Naive thymus-derived CD8-positive, alpha-beta T cell (primary cell): ENCODE measurements at regions not wholly inside any gene's neighbourhood (a gene's known extent, or its start where the extent isn't known, plus 50 kb on each side); places are given as distances from the start of the nearest gene placed in this dataset.
"Not testable (repeated sequence)": the region's sequence is repeated elsewhere in the genome, so short reads cannot be mapped to it uniquely, and the experiment has no call there.

Experiments
- ATAC-seq, 2 donors: fragments of 150-1000 bp; cut with Tn5 transposase in 1 of 2; sonication (Bioruptor Pico), chemical (Tn5 transposase) in 1 of 2; 1 replicate in 1 of 2; 2 replicates in 1 of 2; pipeline ENCODE4 v1.10.0; 2021; ENCODE audit warnings: mild to moderate bottlenecking in 2 of 2, moderate library complexity in 2 of 2
- POLR2A ChIA-PET: fragments of 350-600 bp; sonication (Branson Sonifier 250); formaldehyde crosslinking; loops from one replicate; lab custom pipeline; 2021; ENCODE audit warnings: antibody characterized with exemption; lab: Charles Lee
- DNase-seq, 10 donors: peaks; one replicate each; pipeline versions ENCODE4 v3.0.0 to v3.0.0-alpha.2; 2020 to 2022
- H3K27ac Mint-ChIP-seq, 10 donors: one replicate each; pipeline ENCODE4 v1.8.0; 2020 to 2022; ENCODE audit warnings: mild to moderate bottlenecking in 10 of 10, mixed read lengths in 10 of 10, moderate library complexity in 4 of 10, inconsistent platforms in 1 of 10
- H3K27me3 Mint-ChIP-seq, 5 donors: one replicate each; pipeline ENCODE4 v1.8.0; 2021 to 2022; ENCODE audit warnings: mixed read lengths in 5 of 5
- H3K36me3 Mint-ChIP-seq, 3 donors: one replicate each; pipeline ENCODE4 v1.8.0; 2020 to 2022; ENCODE audit warnings: mixed read lengths in 3 of 3, mild to moderate bottlenecking in 2 of 3, inconsistent platforms in 1 of 3
- H3K4me1 Mint-ChIP-seq, 4 donors: one replicate each; pipeline ENCODE4 v1.8.0; 2021 to 2022; ENCODE audit warnings: mixed read lengths in 4 of 4
- H3K4me3 Mint-ChIP-seq, 10 donors: one replicate each; pipeline ENCODE4 v1.8.0; 2020 to 2022; ENCODE audit warnings: mild to moderate bottlenecking in 10 of 10, mixed read lengths in 10 of 10, moderate library complexity in 6 of 10, inconsistent platforms in 1 of 10
- H3K9me3 Mint-ChIP-seq, 9 donors: one replicate each; pipeline ENCODE4 v1.8.0; 2020 to 2022; ENCODE audit warnings: mixed read lengths in 9 of 9, mild to moderate bottlenecking in 3 of 9, inconsistent platforms in 1 of 9, moderate library complexity in 1 of 9

GRCh38 chr6:142998739-142999138 lies 53.8 kb upstream of the HIVEP2 start:
- H3K27ac Mint-ChIP-seq, H3K27me3 Mint-ChIP-seq, H3K4me1 Mint-ChIP-seq, ATAC-seq, DNase-seq, POLR2A ChIA-PET, H3K4me3 Mint-ChIP-seq: not testable (repeated sequence)
- H3K9me3 Mint-ChIP-seq: peaks cover 0 to 40% (median 13%) of the 10 kb centered on the region in 9 donors
- H3K36me3 Mint-ChIP-seq: peaks cover 0 to 14% (median 11%) of the 10 kb centered on the region in 3 donors

- H3K36me3 Mint-ChIP-seq: peaks cover 0 to 14% (median 11%) of the 10 kb centered on the region in 3 donors
- ATAC-seq (no peak), DNase-seq (no peak)
- H3K4me1 Mint-ChIP-seq: no peaks in the 10 kb centered on the region
- POLR2A ChIA-PET: no interaction called here
- H3K9me3 Mint-ChIP-seq: peaks cover 0 to 32% (median 13%) of the 10 kb centered on the region in 9 donors
- no peak overlapping the region for H3K27ac Mint-ChIP-seq
- H3K4me3 Mint-ChIP-seq: no peak overlapping the region
- H3K27me3 Mint-ChIP-seq: no peaks in the 10 kb centered on the region
These were observed 55.8 kb upstream of the HIVEP2 start for GRCh38 chr6:143000811-143001210.

DNA sequence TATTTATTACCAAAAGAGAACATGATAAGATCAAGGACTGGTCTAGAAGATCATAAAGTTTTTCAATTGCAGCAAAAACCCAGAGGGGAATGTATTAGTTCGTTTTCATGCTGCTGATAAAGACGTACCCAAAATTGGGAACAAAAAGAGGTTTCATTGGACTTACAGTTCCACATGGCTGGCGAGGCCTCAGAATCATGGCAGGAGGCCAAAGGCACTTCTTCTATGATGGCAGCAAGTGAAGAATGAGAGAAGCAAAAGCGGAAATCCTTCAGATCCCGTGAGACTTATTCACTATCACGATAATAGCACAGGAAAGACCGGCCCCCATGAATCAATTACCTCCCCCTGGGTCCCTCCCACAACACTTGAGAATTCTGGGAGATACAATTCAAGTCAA lies 57.7 kb upstream of the HIVEP2 start:
- Mint-ChIP-seq H3K27ac (no peak overlapping the region), H3K27me3 (no peaks in the 10 kb centered on the region), H3K4me1 (no peaks in the 10 kb centered on the region), H3K9me3 (peaks cover 0 to 19% (median 7%) of the 10 kb centered on the region in 9 donors), H3K4me3 (no peak overlapping the region), H3K36me3 (peaks cover 0 to 9% (median 7%) of the 10 kb centered on the region in 3 donors)
- ATAC-seq (no peak), DNase-seq (no peak)
- POLR2A ChIA-PET: no interaction called here

DNA sequence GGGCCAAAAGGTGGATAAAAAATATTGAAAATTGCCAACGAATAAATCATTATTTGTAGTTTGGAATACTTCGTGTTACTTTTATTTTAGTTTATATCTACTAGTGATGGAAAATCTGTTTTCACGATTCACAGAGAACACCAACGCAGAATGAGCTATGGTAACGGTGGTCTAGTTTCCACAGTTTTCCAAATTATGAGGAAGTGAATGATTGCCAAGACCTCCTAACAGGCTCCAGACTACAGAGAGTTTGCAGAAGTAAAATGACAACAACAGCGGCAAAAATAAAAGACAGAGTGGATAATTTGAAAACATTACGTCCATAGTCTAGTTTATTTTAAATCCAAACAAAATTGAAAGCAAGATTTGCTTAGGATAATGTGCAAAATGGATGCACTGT lies 57.0 kb upstream of the AIG1 start:
- POLR2A ChIA-PET: no interaction called here
- ATAC-seq: no peak

DNA sequence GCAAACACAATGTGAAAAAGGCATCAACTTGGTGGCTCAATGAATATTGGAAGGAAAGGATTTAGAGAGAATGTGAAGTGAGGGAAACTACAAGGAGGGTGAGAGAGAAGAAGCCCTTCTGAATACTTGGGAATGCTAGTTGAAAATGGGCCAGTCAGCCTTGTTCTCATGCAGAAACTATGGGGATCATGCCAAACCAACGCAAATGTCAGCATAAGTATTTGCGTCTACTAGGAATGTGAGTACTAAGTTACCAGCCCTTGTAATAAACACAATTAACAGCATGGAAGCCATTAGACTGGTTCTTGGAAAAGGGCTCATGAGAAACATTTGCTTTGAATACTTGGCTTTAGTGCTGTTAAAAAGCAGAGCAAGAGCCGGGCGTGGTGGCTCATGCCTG lies 54.9 kb upstream of the AIG1 start:
- H3K4me1 Mint-ChIP-seq: no peaks in the 10 kb centered on the region
- no peak for DNase-seq
- H3K27me3 Mint-ChIP-seq: no peaks in the 10 kb centered on the region
- H3K36me3 Mint-ChIP-seq: no peaks in the 10 kb centered on the region
- ATAC-seq: no peak
- no peak overlapping the region for H3K27ac Mint-ChIP-seq
- H3K9me3 Mint-ChIP-seq: peaks cover 0 to 2% (median 0%) of the 10 kb centered on the region in 9 donors
- POLR2A ChIA-PET: interaction anchor here (0.9 kb wide), 1 partner anchor 19 kb away, joined by 5 read pairs; no protein-coding TSS in a partner anchor
- H3K4me3 Mint-ChIP-seq: no peak overlapping the region

More for the DNA sequence above, 57.0 kb upstream of the AIG1 start:
- Mint-ChIP-seq H3K4me1 (no peaks in the 10 kb centered on the region), H3K36me3 (peaks cover 0 to 8% (median 7%) of the 10 kb centered on the region in 3 donors), H3K27me3 (no peaks in the 10 kb centered on the region), H3K4me3 (no peak overlapping the region), H3K27ac (no peak overlapping the region), H3K9me3 (peaks cover 0 to 11% (median 7%) of the 10 kb centered on the region in 9 donors)
- no peak for DNase-seq

DNA sequence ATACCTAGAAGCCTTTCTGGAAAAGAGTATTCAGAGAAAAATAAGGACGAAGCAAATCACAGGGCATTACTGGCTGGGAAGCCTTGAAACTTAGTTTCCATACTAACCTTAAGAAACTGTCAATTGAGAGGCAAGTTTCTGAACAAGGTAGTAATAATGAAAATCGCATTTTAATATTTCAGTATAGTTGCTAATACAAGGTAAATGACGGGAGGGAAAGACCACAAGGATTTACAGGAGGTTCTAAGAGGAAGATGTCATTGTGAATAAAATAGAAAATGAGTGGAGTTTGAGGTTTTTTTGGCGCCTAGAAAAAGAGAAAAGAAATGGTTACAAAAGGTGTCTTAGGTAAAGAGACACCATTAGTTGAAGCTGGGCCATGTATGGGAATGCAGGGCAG lies 53.9 kb upstream of the AIG1 start:
- ATAC-seq: no peak
- H3K36me3 Mint-ChIP-seq: no peaks in the 10 kb centered on the region
- POLR2A ChIA-PET: no interaction called here
- no peak overlapping the region for H3K4me3 Mint-ChIP-seq
- no peak for DNase-seq
- H3K27me3 Mint-ChIP-seq: no peaks in the 10 kb centered on the region
- no peaks in the 10 kb centered on the region for H3K9me3 Mint-ChIP-seq
- no peaks in the 10 kb centered on the region for H3K4me1 Mint-ChIP-seq
- H3K27ac Mint-ChIP-seq: no peak overlapping the region

DNA sequence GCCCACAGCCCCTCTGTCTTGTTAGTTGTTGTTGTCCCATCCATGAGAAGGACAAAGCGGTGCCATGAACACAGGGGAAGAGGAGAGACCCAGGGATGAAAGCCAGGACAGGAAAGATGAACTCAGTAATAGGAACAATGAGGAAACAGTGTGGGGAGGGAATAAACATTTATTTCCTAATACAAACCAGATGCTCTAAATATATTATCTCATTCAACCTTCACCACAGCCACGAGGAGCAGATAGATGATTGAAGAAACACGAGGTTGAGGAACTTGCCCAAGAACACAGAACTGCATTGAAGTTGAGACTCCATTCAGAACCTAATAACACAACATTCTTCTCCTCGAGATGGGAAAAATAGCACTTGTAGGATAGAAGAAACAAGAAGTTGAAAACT lies 53.0 kb upstream of the AIG1 start:
- ATAC-seq (no peak), DNase-seq (no peak)
- Mint-ChIP-seq H3K36me3 (no peaks in the 10 kb centered on the region), H3K9me3 (no peaks in the 10 kb centered on the region), H3K4me1 (no peaks in the 10 kb centered on the region), H3K27ac (no peak overlapping the region), H3K27me3 (no peaks in the 10 kb centered on the region), H3K4me3 (no peak overlapping the region)
- POLR2A ChIA-PET: no interaction called here

- H3K4me3 Mint-ChIP-seq: no peak overlapping the region
- POLR2A ChIA-PET: no interaction called here
- no peaks in the 10 kb centered on the region for H3K9me3 Mint-ChIP-seq
- no peaks in the 10 kb centered on the region for H3K36me3 Mint-ChIP-seq
- H3K27ac Mint-ChIP-seq: no peak overlapping the region
- ATAC-seq: no peak
- DNase-seq: no peak
- H3K27me3 Mint-ChIP-seq: no peaks in the 10 kb centered on the region
- no peaks in the 10 kb centered on the region for H3K4me1 Mint-ChIP-seq
These were observed 50.8 kb upstream of the AIG1 start for GRCh38 chr6:143009851-143010250.
